GM06990 (cell line): ENCODE measurements at regions not wholly inside any gene's neighbourhood (a gene's known extent, or its start where the extent isn't known, plus 50 kb on each side); places are given as distances from the start of the nearest gene placed in this dataset.
"Not testable (repeated sequence)": the region's sequence is repeated elsewhere in the genome, so short reads cannot be mapped to it uniquely, and the experiment has no call there.

Source experiments
- DNase-seq: peaks from one replicate; pipeline ENCODE4 v3.0.0-alpha.2; 2011; ENCODE audit not compliant: insufficient read length; ENCODE audit errors: extremely low read depth
- H3K27me3 ChIP-seq: replicated peaks from 2 replicates; pipeline ENCODE4 v1.6.0; 2011; ENCODE audit warnings: low read length; ENCODE audit not compliant: control insufficient read depth, insufficient read depth
- H3K36me3 ChIP-seq: 2 replicates; pipeline ENCODE4 v1.5.1; 2011; ENCODE audit warnings: low read length; ENCODE audit not compliant: control insufficient read depth, insufficient read depth
- H3K4me3 ChIP-seq: replicated peaks from 2 replicates; pipeline ENCODE4 v1.5.1; 2011; ENCODE audit warnings: low read depth, mild to moderate bottlenecking, control low read depth, low read length
- TF ChIP-seq, protein P1 (sequence below): IDR thresholded peaks from 2 replicates; pipeline ENCODE4 v1.5.1; 2011; ENCODE audit warnings: low read length, control low read depth, mild to moderate bottlenecking, inconsistent platforms; ENCODE audit not compliant: insufficient read depth, poor library complexity, severe bottlenecking

DNA sequence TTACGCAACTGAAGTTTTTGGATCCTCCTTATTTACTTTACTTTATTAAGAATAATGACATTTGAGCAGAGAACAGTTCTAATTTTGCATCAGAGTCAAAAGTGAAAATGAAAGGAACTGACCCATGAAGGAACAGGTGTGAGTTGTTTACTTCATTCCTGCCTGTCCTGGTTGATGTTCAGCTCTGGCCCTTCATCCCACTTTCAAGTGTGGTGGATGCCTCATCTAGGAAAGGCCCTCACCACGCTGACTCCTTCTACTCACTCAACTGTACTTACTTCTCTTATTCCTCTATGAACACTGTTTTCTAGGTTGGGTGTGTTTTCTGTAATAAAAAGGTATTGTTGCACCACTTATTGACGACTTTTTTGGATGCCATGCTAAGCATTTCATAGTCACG lies 61.8 kb upstream of the PLEKHG4B start:
- Histone ChIP-seq H3K27me3 (no peaks in the 10 kb centered on the region), H3K4me3 (no peak overlapping the region), H3K36me3 (no peaks in the 10 kb centered on the region)
- DNase-seq, result no peak
- TF ChIP-seq, protein P1, sequence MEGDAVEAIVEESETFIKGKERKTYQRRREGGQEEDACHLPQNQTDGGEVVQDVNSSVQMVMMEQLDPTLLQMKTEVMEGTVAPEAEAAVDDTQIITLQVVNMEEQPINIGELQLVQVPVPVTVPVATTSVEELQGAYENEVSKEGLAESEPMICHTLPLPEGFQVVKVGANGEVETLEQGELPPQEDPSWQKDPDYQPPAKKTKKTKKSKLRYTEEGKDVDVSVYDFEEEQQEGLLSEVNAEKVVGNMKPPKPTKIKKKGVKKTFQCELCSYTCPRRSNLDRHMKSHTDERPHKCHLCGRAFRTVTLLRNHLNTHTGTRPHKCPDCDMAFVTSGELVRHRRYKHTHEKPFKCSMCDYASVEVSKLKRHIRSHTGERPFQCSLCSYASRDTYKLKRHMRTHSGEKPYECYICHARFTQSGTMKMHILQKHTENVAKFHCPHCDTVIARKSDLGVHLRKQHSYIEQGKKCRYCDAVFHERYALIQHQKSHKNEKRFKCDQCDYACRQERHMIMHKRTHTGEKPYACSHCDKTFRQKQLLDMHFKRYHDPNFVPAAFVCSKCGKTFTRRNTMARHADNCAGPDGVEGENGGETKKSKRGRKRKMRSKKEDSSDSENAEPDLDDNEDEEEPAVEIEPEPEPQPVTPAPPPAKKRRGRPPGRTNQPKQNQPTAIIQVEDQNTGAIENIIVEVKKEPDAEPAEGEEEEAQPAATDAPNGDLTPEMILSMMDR, result no peak

DNA sequence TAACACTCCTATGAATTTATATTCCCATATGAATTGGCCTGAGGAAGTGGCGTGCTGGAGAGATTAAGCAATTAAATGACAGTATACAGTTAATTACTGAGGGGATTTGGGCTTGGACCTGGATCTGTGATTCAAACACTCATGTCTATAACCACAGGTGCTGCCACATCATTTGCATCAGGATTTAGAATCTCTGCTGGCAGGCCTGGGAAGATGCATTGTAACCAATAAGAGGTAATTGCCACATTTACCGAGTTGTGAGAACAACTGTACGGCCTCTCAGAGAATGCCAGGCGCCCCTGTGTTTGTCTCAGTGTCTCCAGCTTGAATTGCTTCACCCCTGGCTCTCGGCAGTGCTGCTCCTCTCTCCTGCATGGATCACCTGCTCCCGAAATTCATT lies 61.4 kb upstream of the PLEKHG4B start:
- H3K4me3 ChIP-seq, H3K27me3 ChIP-seq, H3K36me3 ChIP-seq, DNase-seq: not testable (repeated sequence)

DNA sequence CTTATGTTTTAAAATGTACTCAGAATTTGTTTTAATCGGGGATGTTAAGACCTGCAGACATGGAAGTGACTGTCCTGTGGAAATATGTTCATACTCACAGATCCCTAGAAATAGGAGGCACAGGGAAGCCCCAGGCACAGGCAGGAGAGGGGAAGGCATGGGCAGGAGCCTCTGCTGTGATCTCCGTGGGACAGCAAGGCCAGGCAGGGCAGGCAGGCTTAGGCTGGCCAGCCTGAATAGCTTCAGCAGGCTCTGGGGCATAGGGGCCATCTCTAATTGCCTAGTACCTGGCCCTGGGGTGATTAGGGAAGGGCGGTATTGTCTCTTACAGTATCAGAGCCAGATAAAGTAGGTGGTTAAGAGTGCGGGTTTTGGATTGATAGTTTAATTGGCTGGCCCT lies 59.8 kb upstream of the PLEKHG4B start:
- no peak overlapping the region for H3K4me3 ChIP-seq
- no peaks in the 10 kb centered on the region for H3K27me3 ChIP-seq
- TF ChIP-seq, protein P1, result no peak
- DNase-seq, result no peak
- no peaks in the 10 kb centered on the region for H3K36me3 ChIP-seq

DNA sequence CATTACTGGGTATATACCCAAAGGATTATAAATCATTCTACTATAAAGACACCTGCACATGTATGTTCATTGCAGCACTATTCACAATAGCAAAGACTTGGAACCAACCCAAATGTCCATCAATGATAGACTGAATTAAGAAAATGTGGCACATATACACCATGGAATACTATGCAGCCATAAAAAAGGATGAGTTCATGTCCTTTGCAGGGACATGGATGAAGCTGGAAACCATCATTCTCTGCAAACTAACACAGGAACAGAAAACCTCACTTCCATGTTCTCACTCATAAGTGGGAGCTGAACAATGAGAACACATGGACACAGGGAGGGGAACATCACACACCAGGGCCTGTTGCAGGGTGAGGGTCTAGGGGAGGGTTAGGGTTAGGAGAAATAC lies 56.4 kb upstream of the PLEKHG4B start:
- not testable (repeated sequence) for H3K27me3 ChIP-seq, H3K4me3 ChIP-seq, DNase-seq, H3K36me3 ChIP-seq

DNA sequence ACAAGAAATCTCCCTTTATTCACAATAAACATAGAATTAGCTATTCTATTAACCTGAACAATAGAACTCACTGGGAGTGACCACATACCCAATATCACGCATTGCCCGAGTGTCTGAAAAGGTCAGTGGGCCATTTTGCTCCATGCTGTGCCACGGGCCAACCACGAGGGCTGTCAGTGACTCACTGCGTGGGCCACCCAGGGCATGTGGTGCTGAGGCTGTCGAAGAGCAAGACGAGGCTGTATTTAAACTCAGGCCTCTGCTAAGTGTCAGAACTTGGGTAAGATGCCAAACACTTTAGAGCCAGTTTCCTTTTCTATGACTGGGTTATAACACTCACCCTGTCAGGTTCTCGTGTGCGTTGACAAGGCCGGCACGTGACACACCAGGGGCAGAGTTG lies 54.8 kb upstream of the PLEKHG4B start:
- not testable (repeated sequence) for H3K36me3 ChIP-seq, H3K27me3 ChIP-seq, DNase-seq, H3K4me3 ChIP-seq

DNA sequence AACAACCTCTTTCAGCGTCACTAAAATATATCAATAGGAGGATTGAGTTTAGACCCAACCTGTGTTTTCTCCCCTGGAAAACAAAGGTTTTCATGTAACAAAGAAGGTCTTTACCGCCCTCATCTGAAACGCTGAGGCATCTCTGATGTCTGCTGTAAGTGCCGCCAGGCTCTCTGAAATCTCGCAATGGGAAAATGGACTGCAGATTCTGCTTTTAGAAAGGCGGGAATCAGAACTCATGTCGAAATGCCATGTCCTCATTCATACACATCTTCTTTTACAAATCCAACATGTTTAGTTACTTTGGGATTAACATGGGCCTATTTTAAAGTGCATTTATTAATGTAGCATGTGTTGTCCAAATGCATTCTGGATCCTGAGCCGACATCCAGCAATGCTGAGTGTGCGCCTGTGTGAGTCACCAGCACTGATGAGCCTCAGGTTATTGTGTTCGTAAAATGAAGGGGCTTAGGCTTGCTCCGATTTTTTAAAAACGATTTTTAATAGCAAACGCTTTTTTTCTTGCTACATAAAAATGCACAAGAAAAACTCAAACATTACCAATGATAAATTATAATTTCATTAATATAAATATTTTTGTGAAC lies 51.9 kb upstream of the PLEKHG4B start:
- Histone ChIP-seq H3K27me3 (no peaks in the 10 kb centered on the region), H3K4me3 (no peak overlapping the region), H3K36me3 (no peaks in the 10 kb centered on the region)
- DNase-seq, result no peak
- TF ChIP-seq, protein P1, result no peak
